ENCODE measurements at regions not wholly inside any gene's neighbourhood (a gene's known extent, or its start where the extent isn't known, plus 50 kb on each side); places are given as distances from the start of the nearest gene placed in this dataset.
A peak's percentile ranks its signal among the peaks of the same experiment; 100 is the strongest.

DNA sequence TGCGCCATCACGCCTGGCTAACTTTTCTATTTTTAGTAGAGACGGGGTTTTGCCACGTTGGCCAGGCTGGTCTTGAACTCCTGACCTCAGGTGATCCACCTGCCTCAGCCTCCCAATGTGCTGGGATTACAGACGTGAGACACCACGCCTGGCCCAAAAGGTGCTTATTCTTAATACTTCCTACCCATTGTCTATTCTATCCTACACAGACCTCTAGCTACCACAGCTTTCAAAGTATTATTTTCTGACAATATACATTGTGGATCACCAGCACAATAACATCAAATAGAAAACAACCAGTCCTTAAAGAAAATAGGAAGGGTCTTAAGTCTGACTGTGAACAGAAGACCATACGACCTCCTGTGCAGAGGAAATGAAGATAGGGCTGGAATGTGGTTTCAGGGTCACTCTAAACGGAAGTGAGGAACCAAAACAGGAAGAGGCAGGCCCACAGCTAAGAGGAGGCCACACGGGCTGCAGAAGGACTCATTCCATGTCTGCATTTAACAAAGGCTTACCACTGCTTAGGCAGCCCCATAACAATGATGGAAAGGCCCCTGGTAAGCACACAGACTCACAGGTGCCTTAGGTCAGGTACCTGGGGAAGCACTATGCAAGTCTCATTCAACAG, 115.2 kb downstream of the ZFAND4 start (continued):
- TF ChIP-seq ZFP91 (CRISPR knock-in tag; IDR thresholded peaks at IDR 0.05) (no peak), HDGF (IDR thresholded peaks at IDR 0.05) (no peak), CBX1 (IDR thresholded peaks at IDR 0.05; ENCODE audit: low read depth) (0 out of 2 replicates have a peak, but pooled peaks have one; percentile 31), PHF20 (IDR thresholded peaks at IDR 0.05; ENCODE audit: partially characterized antibody) (no peak), EP300 (IDR thresholded peaks at IDR 0.05; ENCODE audit: low read length) (no peak), ETV5 (CRISPR knock-in tag; IDR thresholded peaks at IDR 0.05; ENCODE audit: low read depth) (0 out of 2 replicates have a peak, but pooled peaks have one; percentile 35), BDP1 (IDR thresholded peaks at IDR 0.05; ENCODE audit: insufficient read depth, insufficient read length) (no peak), STAT5B (CRISPR knock-in tag; IDR thresholded peaks at IDR 0.05) (no peak), YBX1 (IDR thresholded peaks at IDR 0.05) (no peak), TEAD4 (IDR thresholded peaks at IDR 0.05; ENCODE audit: low read length) (peak; percentile 77), TEAD4 (CRISPR knock-in tag; IDR thresholded peaks at IDR 0.05; ENCODE audit: borderline replicate concordance) (no peak), U2AF2 (optimal IDR thresholded peaks at IDR 0.05; ENCODE audit: low read depth, low read length) (no peak), ZNF695 (CRISPR knock-in tag; IDR thresholded peaks at IDR 0.05) (no peak), TEAD1 (CRISPR knock-in tag; IDR thresholded peaks at IDR 0.05) (peak; percentile 11 to 97; a peak in 2 of 4 replicates), SPI1 (IDR thresholded peaks at IDR 0.05; ENCODE audit: borderline replicate concordance, low read depth, low read length) (peak; percentile 92), ARID3A (IDR thresholded peaks at IDR 0.05; ENCODE audit: borderline replicate concordance, low read depth, low read length) (no peak), TFE3 (CRISPR knock-in tag; IDR thresholded peaks at IDR 0.05) (no peak), MAZ (CRISPR knock-in tag; conservative IDR thresholded peaks at IDR 0.05 in 1 of 2, IDR thresholded peaks at IDR 0.05 in 1 of 2) (no peak), NR3C1 (CRISPR knock-in tag; IDR thresholded peaks at IDR 0.05) (no peak), ILF3 (IDR thresholded peaks at IDR 0.05; ENCODE audit: borderline replicate concordance) (no peak)
- TF ChIP-seq, protein P1, sequence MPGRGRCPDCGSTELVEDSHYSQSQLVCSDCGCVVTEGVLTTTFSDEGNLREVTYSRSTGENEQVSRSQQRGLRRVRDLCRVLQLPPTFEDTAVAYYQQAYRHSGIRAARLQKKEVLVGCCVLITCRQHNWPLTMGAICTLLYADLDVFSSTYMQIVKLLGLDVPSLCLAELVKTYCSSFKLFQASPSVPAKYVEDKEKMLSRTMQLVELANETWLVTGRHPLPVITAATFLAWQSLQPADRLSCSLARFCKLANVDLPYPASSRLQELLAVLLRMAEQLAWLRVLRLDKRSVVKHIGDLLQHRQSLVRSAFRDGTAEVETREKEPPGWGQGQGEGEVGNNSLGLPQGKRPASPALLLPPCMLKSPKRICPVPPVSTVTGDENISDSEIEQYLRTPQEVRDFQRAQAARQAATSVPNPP (IDR thresholded peaks at IDR 0.05; ENCODE audit: borderline replicate concordance, insufficient read depth, insufficient read length), result no peak
- TF ChIP-seq, protein P2, sequence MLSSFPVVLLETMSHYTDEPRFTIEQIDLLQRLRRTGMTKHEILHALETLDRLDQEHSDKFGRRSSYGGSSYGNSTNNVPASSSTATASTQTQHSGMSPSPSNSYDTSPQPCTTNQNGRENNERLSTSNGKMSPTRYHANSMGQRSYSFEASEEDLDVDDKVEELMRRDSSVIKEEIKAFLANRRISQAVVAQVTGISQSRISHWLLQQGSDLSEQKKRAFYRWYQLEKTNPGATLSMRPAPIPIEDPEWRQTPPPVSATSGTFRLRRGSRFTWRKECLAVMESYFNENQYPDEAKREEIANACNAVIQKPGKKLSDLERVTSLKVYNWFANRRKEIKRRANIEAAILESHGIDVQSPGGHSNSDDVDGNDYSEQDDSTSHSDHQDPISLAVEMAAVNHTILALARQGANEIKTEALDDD (IDR thresholded peaks at IDR 0.05), result no peak

All from K562 (cell line).